Peyer's patch (tissue), 4 donors: ENCODE measurements at regions not wholly inside any gene's neighbourhood (a gene's known extent, or its start where the extent isn't known, plus 50 kb on each side); places are given as distances from the start of the nearest gene placed in this dataset.

Source experiments
- DNase-seq, 3 donors: peaks; one replicate each; pipeline ENCODE4 v3.0.0-alpha.2; 2017 to 2019
- H3K27ac ChIP-seq, 4 donors: fragments of 200-600 bp; sonication (generic); one replicate each; pipeline ENCODE4 v1.5.1; 2016 to 2019
- H3K27me3 ChIP-seq, 2 donors: fragments of 200-600 bp; sonication (generic); one replicate each; pipeline ENCODE4 v1.5.1; 2019
- H3K36me3 ChIP-seq, 3 donors: fragments of 200-600 bp; sonication (generic); one replicate each; pipeline ENCODE4 v1.5.1; 2016 to 2019
- H3K4me1 ChIP-seq, 4 donors: fragments of 200-600 bp; sonication (generic); one replicate each; pipeline ENCODE4 v1.5.1; 2016 to 2019
- H3K4me3 ChIP-seq, 4 donors: fragments of 200-600 bp; sonication (generic); 1 replicate in 3 of 4; 2 replicates in 1 of 4; pipeline ENCODE4 v1.5.1; 2016 to 2019; ENCODE audit warnings: mild to moderate bottlenecking in 1 of 4
- H3K9me3 ChIP-seq, 4 donors: fragments of 200-600 bp; sonication (generic); one replicate each; pipeline ENCODE4 v1.5.1; 2016 to 2019; ENCODE audit warnings: mild to moderate bottlenecking in 1 of 4
- CTCF ChIP-seq, 6 experiments: fragments of 450-650 bp in 4 of 6; fragments of 200-600 bp in 2 of 6; sonication (generic) in 1 of 6; IDR thresholded peaks; one replicate each; pipeline ENCODE4 v1.5.1; 2017 to 2019; ENCODE audit warnings: antibody characterized with exemption in 6 of 6, mild to moderate bottlenecking in 3 of 6, moderate library complexity in 1 of 6
- POLR2A ChIP-seq, 2 donors: fragments of 450-650 bp; IDR thresholded peaks; one replicate each; pipeline ENCODE4 v1.5.1; 2017; ENCODE audit warnings: antibody characterized with exemption in 2 of 2, mild to moderate bottlenecking in 2 of 2, moderate library complexity in 2 of 2

GRCh38 chr3:113147681-113148261 lies 63.6 kb upstream of the BOC start:
- no peak overlapping the region for H3K4me3 ChIP-seq
- H3K36me3 ChIP-seq, result no peaks in the 10 kb centered on the region
- no peak for DNase-seq
- TF ChIP-seq CTCF (IDR thresholded peaks at IDR 0.05), result no peak
- TF ChIP-seq POLR2A (IDR thresholded peaks at IDR 0.05), result no peak
- no peaks in the 10 kb centered on the region for H3K27me3 ChIP-seq
- no peaks in the 10 kb centered on the region for H3K9me3 ChIP-seq
- H3K4me1 ChIP-seq, result peaks cover 0 to 13% (median 0%) of the 10 kb centered on the region in 4 donors
- peak overlapping the region in 2 of 4 donors; percentile 27 to 76 for H3K27ac ChIP-seq

- Histone ChIP-seq H3K9me3 (no peaks in the 10 kb centered on the region), H3K4me1 (peaks cover 0 to 13% (median 0%) of the 10 kb centered on the region in 4 donors), H3K4me3 (no peak overlapping the region), H3K36me3 (no peaks in the 10 kb centered on the region), H3K27me3 (no peaks in the 10 kb centered on the region), H3K27ac (peak overlapping the region in 1 of 4 donors; percentile 76)
- DNase-seq, result no peak
- TF ChIP-seq POLR2A (IDR thresholded peaks at IDR 0.05) (no peak), CTCF (IDR thresholded peaks at IDR 0.05) (no peak)
Measured at GRCh38 chr3:113148284-113148683, 63.1 kb upstream of the BOC start.

GRCh38 chr3:113150250-113150649 lies 61.1 kb upstream of the BOC start:
- no peak for TF ChIP-seq POLR2A (IDR thresholded peaks at IDR 0.05)
- TF ChIP-seq CTCF (IDR thresholded peaks at IDR 0.05), result no peak

GRCh38 chr3:113151461-113152031 lies 59.8 kb upstream of the BOC start:
- H3K4me1 ChIP-seq, result peaks cover 0 to 13% (median 0%) of the 10 kb centered on the region in 4 donors
- no peak for DNase-seq
- TF ChIP-seq CTCF (IDR thresholded peaks at IDR 0.05) (no peak), POLR2A (IDR thresholded peaks at IDR 0.05) (no peak)
- H3K27ac ChIP-seq, result peak overlapping the region in 2 of 4 donors; percentile 35 to 76
- no peaks in the 10 kb centered on the region for H3K36me3 ChIP-seq
- no peaks in the 10 kb centered on the region for H3K27me3 ChIP-seq
- H3K4me3 ChIP-seq, result no peak overlapping the region
- no peaks in the 10 kb centered on the region for H3K9me3 ChIP-seq

More at GRCh38 chr3:113150250-113150649, 61.1 kb upstream of the BOC start:
- H3K4me1 ChIP-seq, result peaks cover 0 to 13% (median 0%) of the 10 kb centered on the region in 4 donors
- H3K9me3 ChIP-seq, result no peaks in the 10 kb centered on the region
- H3K27me3 ChIP-seq, result no peaks in the 10 kb centered on the region
- DNase-seq, result no peak
- H3K36me3 ChIP-seq, result no peaks in the 10 kb centered on the region
- no peak overlapping the region for H3K4me3 ChIP-seq
- H3K27ac ChIP-seq, result peak overlapping the region in 2 of 4 donors; percentile 43 to 76

- no peaks in the 10 kb centered on the region for H3K36me3 ChIP-seq
- no peak overlapping the region for H3K4me3 ChIP-seq
- no peak for DNase-seq
- H3K27me3 ChIP-seq, result no peaks in the 10 kb centered on the region
- TF ChIP-seq POLR2A (IDR thresholded peaks at IDR 0.05), result no peak
- no peak for TF ChIP-seq CTCF (IDR thresholded peaks at IDR 0.05)
- peak overlapping the region in 1 of 4 donors; percentile 76 for H3K27ac ChIP-seq
- H3K4me1 ChIP-seq, result peaks cover 0 to 13% (median 0%) of the 10 kb centered on the region in 4 donors
- no peaks in the 10 kb centered on the region for H3K9me3 ChIP-seq
Measured at GRCh38 chr3:113152849-113153248, 58.5 kb upstream of the BOC start.
